ENCODE measurements at regions not wholly inside any gene's neighbourhood (a gene's known extent, or its start where the extent isn't known, plus 50 kb on each side); places are given as distances from the start of the nearest gene placed in this dataset.
"Not testable (repeated sequence)": the region's sequence is repeated elsewhere in the genome, so short reads cannot be mapped to it uniquely, and the experiment has no call there.

GRCh38 chr2:207409517-207409916 is 120.2 kb upstream of the CREB1 start:
- DNase-seq (ENCODE audit: low spot score), result no peak

GRCh38 chr2:207412787-207413310 is 116.9 kb upstream of the CREB1 start:
- no peak for DNase-seq (ENCODE audit: low spot score)

GRCh38 chr2:207413376-207413907 is 116.3 kb upstream of the CREB1 start:
- no peak for DNase-seq (ENCODE audit: low spot score)

GRCh38 chr2:207416111-207416510 is 113.7 kb upstream of the CREB1 start:
- no peak for DNase-seq (ENCODE audit: low spot score)

- DNase-seq (ENCODE audit: low spot score), result no peak
Observed at GRCh38 chr2:207416900-207417299, 112.9 kb upstream of the CREB1 start.

- DNase-seq (ENCODE audit: low spot score), result no peak
Observed at GRCh38 chr2:207417301-207417718, 112.5 kb upstream of the CREB1 start.

- DNase-seq (ENCODE audit: low spot score), result no peak
Observed at GRCh38 chr2:207418419-207418818, 111.3 kb upstream of the CREB1 start.

- no peak for DNase-seq (ENCODE audit: low spot score)
Observed at GRCh38 chr2:207419331-207419730, 110.4 kb upstream of the CREB1 start.

- DNase-seq (ENCODE audit: low spot score), result no peak
Observed at GRCh38 chr2:207421671-207422070, 108.1 kb upstream of the CREB1 start.

- DNase-seq (ENCODE audit: low spot score), result no peak
Observed at GRCh38 chr2:207422380-207422779, 107.4 kb upstream of the CREB1 start.

- no peak for DNase-seq (ENCODE audit: low spot score)
Observed at GRCh38 chr2:207423886-207424285, 105.9 kb upstream of the CREB1 start.

GRCh38 chr2:207427986-207428385 is 101.8 kb upstream of the CREB1 start:
- DNase-seq (ENCODE audit: low spot score), result no peak

- no peak for DNase-seq (ENCODE audit: low spot score)
Observed at GRCh38 chr2:207428573-207428972, 101.2 kb upstream of the CREB1 start.

- DNase-seq (ENCODE audit: low spot score), result no peak
Observed at GRCh38 chr2:207432453-207432852, 97.3 kb upstream of the CREB1 start.

GRCh38 chr2:207434306-207434705 is 95.5 kb upstream of the CREB1 start:
- no peak for DNase-seq (ENCODE audit: low spot score)

GRCh38 chr2:207434899-207435465 is 94.8 kb upstream of the CREB1 start:
- no peak for DNase-seq (ENCODE audit: low spot score)

GRCh38 chr2:207437136-207437523 is 92.6 kb upstream of the CREB1 start:
- DNase-seq (ENCODE audit: low spot score), result no peak

- DNase-seq (ENCODE audit: low spot score), result no peak
Observed at GRCh38 chr2:207437524-207438143, 92.1 kb upstream of the CREB1 start.

GRCh38 chr2:207438414-207439126 is 91.2 kb upstream of the CREB1 start:
- DNase-seq (ENCODE audit: low spot score), result no peak

- DNase-seq (ENCODE audit: low spot score), result not testable (repeated sequence)
Observed at GRCh38 chr2:207439881-207440280, 89.9 kb upstream of the CREB1 start.

- DNase-seq (ENCODE audit: low spot score), result no peak
Observed at GRCh38 chr2:207444756-207445155, 85.0 kb upstream of the CREB1 start.

GRCh38 chr2:207446653-207447052 is 83.1 kb upstream of the CREB1 start:
- DNase-seq (ENCODE audit: low spot score), result no peak

GRCh38 chr2:207448006-207448405 is 81.8 kb upstream of the CREB1 start:
- no peak for DNase-seq (ENCODE audit: low spot score)
